ENCODE measurements at regions not wholly inside any gene's neighbourhood (a gene's known extent, or its start where the extent isn't known, plus 50 kb on each side); places are given as distances from the start of the nearest gene placed in this dataset.

GRCh38 chr12:4145990-4146859 is 127.3 kb upstream of the CCND2 start (continued):
- TF ChIP-seq CBX5 (IDR thresholded peaks at IDR 0.05; ENCODE audit: low read depth) (no peak), MTA3 (IDR thresholded peaks at IDR 0.05; ENCODE audit: borderline replicate concordance, low read length) (no peak), ZNF24 (IDR thresholded peaks at IDR 0.05) (peak; percentile 39; the same call in 1 of the 2 replicates), EGR1 (IDR thresholded peaks at IDR 0.05; ENCODE audit: borderline replicate concordance in 1 of 2, low read depth in 2 of 2, low read length in 2 of 2) (no peak), PML (IDR thresholded peaks at IDR 0.05; ENCODE audit: low read length) (no peak), TBL1XR1 (IDR thresholded peaks at IDR 0.05; ENCODE audit: low read depth, low read length) (0 out of 2 replicates have a peak, but pooled peaks have one; percentile 3), ZBED1 (IDR thresholded peaks at IDR 0.05; ENCODE audit: borderline replicate concordance) (no peak), NR2C1 (IDR thresholded peaks at IDR 0.05) (no peak), DPF2 (IDR thresholded peaks at IDR 0.05) (peak; percentile 40; the same call in 1 of the 2 replicates), SIN3A (IDR thresholded peaks at IDR 0.05; ENCODE audit: low read depth, low read length) (no peak), PBX3 (IDR thresholded peaks at IDR 0.05; ENCODE audit: insufficient replicate concordance, low read depth, low read length) (no peak), BACH1 (IDR thresholded peaks at IDR 0.05; ENCODE audit: borderline replicate concordance) (peak; percentile 22; the same call in 1 of the 2 replicates), HSF1 (IDR thresholded peaks at IDR 0.05; ENCODE audit: low read depth, low read length) (no peak), RAD51 (IDR thresholded peaks at IDR 0.05) (no peak), FOXK2 (IDR thresholded peaks at IDR 0.05) (no peak), POLR2AphosphoS2 (IDR thresholded peaks at IDR 0.05; ENCODE audit: low read depth, low read length) (no peak), USF1 (IDR thresholded peaks at IDR 0.05; ENCODE audit: borderline replicate concordance, extremely low read length, insufficient read depth, low read depth, low read length) (no peak), NBN (IDR thresholded peaks at IDR 0.05) (peak; percentile 50), NR2C2 (IDR thresholded peaks at IDR 0.05; ENCODE audit: borderline replicate concordance, control insufficient read depth, insufficient read length, low read depth) (no peak)
- TF ChIP-seq, protein P1, sequence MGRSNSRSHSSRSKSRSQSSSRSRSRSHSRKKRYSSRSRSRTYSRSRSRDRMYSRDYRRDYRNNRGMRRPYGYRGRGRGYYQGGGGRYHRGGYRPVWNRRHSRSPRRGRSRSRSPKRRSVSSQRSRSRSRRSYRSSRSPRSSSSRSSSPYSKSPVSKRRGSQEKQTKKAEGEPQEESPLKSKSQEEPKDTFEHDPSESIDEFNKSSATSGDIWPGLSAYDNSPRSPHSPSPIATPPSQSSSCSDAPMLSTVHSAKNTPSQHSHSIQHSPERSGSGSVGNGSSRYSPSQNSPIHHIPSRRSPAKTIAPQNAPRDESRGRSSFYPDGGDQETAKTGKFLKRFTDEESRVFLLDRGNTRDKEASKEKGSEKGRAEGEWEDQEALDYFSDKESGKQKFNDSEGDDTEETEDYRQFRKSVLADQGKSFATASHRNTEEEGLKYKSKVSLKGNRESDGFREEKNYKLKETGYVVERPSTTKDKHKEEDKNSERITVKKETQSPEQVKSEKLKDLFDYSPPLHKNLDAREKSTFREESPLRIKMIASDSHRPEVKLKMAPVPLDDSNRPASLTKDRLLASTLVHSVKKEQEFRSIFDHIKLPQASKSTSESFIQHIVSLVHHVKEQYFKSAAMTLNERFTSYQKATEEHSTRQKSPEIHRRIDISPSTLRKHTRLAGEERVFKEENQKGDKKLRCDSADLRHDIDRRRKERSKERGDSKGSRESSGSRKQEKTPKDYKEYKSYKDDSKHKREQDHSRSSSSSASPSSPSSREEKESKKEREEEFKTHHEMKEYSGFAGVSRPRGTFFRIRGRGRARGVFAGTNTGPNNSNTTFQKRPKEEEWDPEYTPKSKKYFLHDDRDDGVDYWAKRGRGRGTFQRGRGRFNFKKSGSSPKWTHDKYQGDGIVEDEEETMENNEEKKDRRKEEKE (IDR thresholded peaks at IDR 0.05): no peak
- TF ChIP-seq, protein P2, sequence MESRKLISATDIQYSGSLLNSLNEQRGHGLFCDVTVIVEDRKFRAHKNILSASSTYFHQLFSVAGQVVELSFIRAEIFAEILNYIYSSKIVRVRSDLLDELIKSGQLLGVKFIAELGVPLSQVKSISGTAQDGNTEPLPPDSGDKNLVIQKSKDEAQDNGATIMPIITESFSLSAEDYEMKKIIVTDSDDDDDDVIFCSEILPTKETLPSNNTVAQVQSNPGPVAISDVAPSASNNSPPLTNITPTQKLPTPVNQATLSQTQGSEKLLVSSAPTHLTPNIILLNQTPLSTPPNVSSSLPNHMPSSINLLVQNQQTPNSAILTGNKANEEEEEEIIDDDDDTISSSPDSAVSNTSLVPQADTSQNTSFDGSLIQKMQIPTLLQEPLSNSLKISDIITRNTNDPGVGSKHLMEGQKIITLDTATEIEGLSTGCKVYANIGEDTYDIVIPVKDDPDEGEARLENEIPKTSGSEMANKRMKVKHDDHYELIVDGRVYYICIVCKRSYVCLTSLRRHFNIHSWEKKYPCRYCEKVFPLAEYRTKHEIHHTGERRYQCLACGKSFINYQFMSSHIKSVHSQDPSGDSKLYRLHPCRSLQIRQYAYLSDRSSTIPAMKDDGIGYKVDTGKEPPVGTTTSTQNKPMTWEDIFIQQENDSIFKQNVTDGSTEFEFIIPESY (IDR thresholded peaks at IDR 0.05): no peak
